Ovary (tissue), 3 donors: ENCODE measurements at regions not wholly inside any gene's neighbourhood (a gene's known extent, or its start where the extent isn't known, plus 50 kb on each side); places are given as distances from the start of the nearest gene placed in this dataset.

Experiments
- CTCF ChIP-seq, 3 donors: fragments of 450-650 bp in 2 of 3; fragments of 200-600 bp in 1 of 3; IDR thresholded peaks; one replicate each; pipeline versions ENCODE4 v1.5.1 to v1.8.0; 2016 to 2022; ENCODE audit warnings: antibody characterized with exemption in 3 of 3, mild to moderate bottlenecking in 1 of 3
- POLR2A ChIP-seq: fragments of 450-650 bp; IDR thresholded peaks from one replicate; pipeline ENCODE4 v1.6.1; 2017; ENCODE audit warnings: antibody characterized with exemption, mild to moderate bottlenecking, moderate library complexity
- donor health status: DM: no; HTN: no; CAD: no.

- TF ChIP-seq POLR2A (no peak), CTCF (IDR thresholded peaks at IDR 0.05) (no peak)
These were observed 250.0 kb downstream of the PLOD2 start for GRCh38 chr3:145911016-145911415.
